OCI-LY7 (cell line): ENCODE measurements at regions not wholly inside any gene's neighbourhood (a gene's known extent, or its start where the extent isn't known, plus 50 kb on each side); places are given as distances from the start of the nearest gene placed in this dataset.

ENCODE experiments used
- BruUV-seq: library from RNA; stranded (reverse); fragments of 400-500 nt; replicated peaks from 2 replicates; lab custom pipeline; 2021; lab: Mats Ljungman, UMichigan
- CTCF ChIA-PET: fragments of 300-600 bp; sonication (Branson Sonifier 250); formaldehyde crosslinking; loops from one replicate; lab custom pipeline; 2022; ENCODE audit warnings: antibody characterized with exemption; ENCODE audit not compliant: unreplicated experiment; lab: Charles Lee
- POLR2A ChIA-PET: fragments of 300-600 bp; sonication (Branson Sonifier 250); formaldehyde crosslinking; loops from one replicate; lab custom pipeline; 2022; ENCODE audit warnings: antibody characterized with exemption; lab: Charles Lee
- DNase-seq: peaks from one replicate; pipeline ENCODE4 v3.0.0-alpha.2; 2015; ENCODE audit warnings: low spot score
- H2AFZ ChIP-seq: fragments of 200-600 bp; sonication (generic), shearing (Covaris generic); 2 replicates; pipeline ENCODE4 v1.6.1; 2014; ENCODE audit warnings: mild to moderate bottlenecking, antibody characterized with exemption, low read length, moderate library complexity
- H3K27ac ChIP-seq: fragments of 200-600 bp; sonication (generic); 2 replicates; pipeline ENCODE4 v1.5.1; 2014; ENCODE audit warnings: mixed run types, low read depth, mild to moderate bottlenecking, moderate library complexity, low read length, inconsistent platforms; ENCODE audit not compliant: poor library complexity, severe bottlenecking
- H3K36me3 ChIP-seq: fragments of 200-600 bp; sonication (generic); 2 replicates; pipeline ENCODE4 v1.6.1; 2014; ENCODE audit warnings: mild to moderate bottlenecking, antibody characterized with exemption, low read length, moderate library complexity, mixed read lengths; ENCODE audit not compliant: insufficient read depth
- H3K4me1 ChIP-seq: fragments of 200-600 bp; sonication (generic); 2 replicates; pipeline ENCODE4 v1.5.1; 2014; ENCODE audit warnings: mild to moderate bottlenecking, low read length; ENCODE audit not compliant: insufficient read depth, poor library complexity, severe bottlenecking
- H3K4me2 ChIP-seq: fragments of 200-600 bp; sonication (generic); 2 replicates; pipeline ENCODE4 v1.6.1; 2014; ENCODE audit warnings: mild to moderate bottlenecking, low read length
- H3K4me3 ChIP-seq: fragments of 200-600 bp; sonication (generic); 2 replicates; pipeline ENCODE4 v1.5.1; 2014; ENCODE audit warnings: mild to moderate bottlenecking, low read depth, low read length; ENCODE audit not compliant: poor library complexity, severe bottlenecking
- H3K79me2 ChIP-seq: fragments of 200-600 bp; sonication (generic); 2 replicates; pipeline ENCODE4 v1.6.1; 2016; ENCODE audit warnings: low read depth, mild to moderate bottlenecking, low read length, moderate library complexity, mixed read lengths; ENCODE audit not compliant: insufficient read depth
- H3K9me2 ChIP-seq: fragments of 200-600 bp; sonication (generic); 2 replicates; pipeline ENCODE4 v1.6.1; 2016; ENCODE audit warnings: mild to moderate bottlenecking, low read length, mixed read lengths; ENCODE audit not compliant: insufficient read depth
- H3K9me3 ChIP-seq: fragments of 200-600 bp; sonication (generic); 2 replicates; pipeline ENCODE4 v1.6.1; 2014; ENCODE audit warnings: mild to moderate bottlenecking, mixed run types, low read length, mixed read lengths
- H4K20me1 ChIP-seq: fragments of 200-600 bp; sonication (generic); 2 replicates; pipeline ENCODE4 v1.6.1; 2014; ENCODE audit warnings: mild to moderate bottlenecking, antibody characterized with exemption, low read length, moderate library complexity, mixed read lengths; ENCODE audit not compliant: insufficient read depth
- EZH2phosphoT487 ChIP-seq: fragments of 200-600 bp; sonication (generic); IDR thresholded peaks from 2 replicates; pipeline ENCODE4 v1.6.1; 2018; ENCODE audit warnings: low read depth, borderline replicate concordance, mild to moderate bottlenecking, mixed run types, antibody characterized with exemption, low read length, moderate library complexity, mixed read lengths
- intact Hi-C: fragments of 100-400 bp; cut with micrococcal nuclease; formaldehyde crosslinking; loops from one replicate; pipeline ENCODE4 v1.10.0; 2022; ENCODE audit not compliant: unreplicated experiment
- TF ChIP-seq, protein P1 (sequence below): fragments of 200-600 bp; sonication (generic); conservative IDR thresholded peaks from 2 replicates; pipeline ENCODE4 v1.5.1; 2014; ENCODE audit warnings: mild to moderate bottlenecking, antibody characterized with exemption, low read length, moderate library complexity, mixed read lengths

DNA sequence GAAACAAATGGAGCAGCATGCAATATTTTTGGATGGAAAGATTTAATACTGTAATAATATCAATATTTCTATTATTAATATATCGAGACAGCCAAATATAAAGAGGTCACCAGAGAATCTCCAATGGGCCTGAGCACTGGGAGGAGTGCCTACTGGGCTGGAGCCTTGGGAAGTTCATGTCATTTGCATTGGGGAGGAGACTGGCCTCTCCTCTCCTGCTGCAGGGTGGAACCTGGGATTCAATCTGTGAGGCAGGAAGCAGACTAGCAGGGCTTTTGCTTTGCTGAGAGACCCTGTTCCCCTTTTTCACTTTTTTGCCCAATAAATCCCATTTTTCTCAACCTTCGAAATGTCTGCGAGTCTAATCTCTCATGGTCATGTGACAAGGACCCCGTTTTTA is 390.6 kb upstream of the CYRIA start:
- Histone ChIP-seq H3K4me3 (no peak overlapping the region), H4K20me1 (no peaks in the 10 kb centered on the region), H3K9me3 (no peaks in the 10 kb centered on the region), H3K27ac (no peak overlapping the region), H3K9me2 (no peaks in the 10 kb centered on the region), H3K36me3 (no peaks in the 10 kb centered on the region), H2AFZ (no peak overlapping the region), H3K4me2 (no peak overlapping the region), H3K79me2 (no peaks in the 10 kb centered on the region), H3K4me1 (no peaks in the 10 kb centered on the region)
- TF ChIP-seq, protein P1, sequence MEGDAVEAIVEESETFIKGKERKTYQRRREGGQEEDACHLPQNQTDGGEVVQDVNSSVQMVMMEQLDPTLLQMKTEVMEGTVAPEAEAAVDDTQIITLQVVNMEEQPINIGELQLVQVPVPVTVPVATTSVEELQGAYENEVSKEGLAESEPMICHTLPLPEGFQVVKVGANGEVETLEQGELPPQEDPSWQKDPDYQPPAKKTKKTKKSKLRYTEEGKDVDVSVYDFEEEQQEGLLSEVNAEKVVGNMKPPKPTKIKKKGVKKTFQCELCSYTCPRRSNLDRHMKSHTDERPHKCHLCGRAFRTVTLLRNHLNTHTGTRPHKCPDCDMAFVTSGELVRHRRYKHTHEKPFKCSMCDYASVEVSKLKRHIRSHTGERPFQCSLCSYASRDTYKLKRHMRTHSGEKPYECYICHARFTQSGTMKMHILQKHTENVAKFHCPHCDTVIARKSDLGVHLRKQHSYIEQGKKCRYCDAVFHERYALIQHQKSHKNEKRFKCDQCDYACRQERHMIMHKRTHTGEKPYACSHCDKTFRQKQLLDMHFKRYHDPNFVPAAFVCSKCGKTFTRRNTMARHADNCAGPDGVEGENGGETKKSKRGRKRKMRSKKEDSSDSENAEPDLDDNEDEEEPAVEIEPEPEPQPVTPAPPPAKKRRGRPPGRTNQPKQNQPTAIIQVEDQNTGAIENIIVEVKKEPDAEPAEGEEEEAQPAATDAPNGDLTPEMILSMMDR, result no peak
- no peak for TF ChIP-seq EZH2phosphoT487
- ChIA-PET POLR2A (interaction anchor here (0.6 kb wide), 1 partner anchor 159 kb away, joined by 3 read pairs; no protein-coding TSS in a partner anchor), CTCF (no interaction called here)
- no TSS peak for BruUV-seq
- intact Hi-C loops, result loop anchor here (5.0 kb wide), 1 partner anchor 146 kb away; no protein-coding TSS in a partner anchor
- DNase-seq, result no peak

DNA sequence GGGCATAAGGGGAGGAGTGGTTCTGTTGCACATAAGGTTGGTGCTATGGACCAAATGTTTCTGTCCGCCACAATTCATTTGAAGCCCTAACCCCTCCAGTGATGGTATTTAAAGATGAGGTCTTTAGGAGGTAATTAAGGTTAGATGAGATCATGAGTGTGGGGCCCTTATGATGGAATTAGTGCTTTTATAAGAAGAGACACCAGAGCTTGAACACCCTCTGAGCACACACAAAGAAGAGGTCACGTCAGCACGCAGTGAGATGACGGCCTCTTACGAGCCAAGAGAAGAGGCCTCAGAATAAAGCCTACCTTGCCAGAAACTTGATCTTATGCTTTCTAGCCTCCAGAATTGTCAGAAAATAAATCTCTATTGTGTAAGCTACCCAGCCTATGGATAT is 386.4 kb upstream of the CYRIA start:
- ChIA-PET POLR2A (no interaction called here), CTCF (no interaction called here)
- no peak for DNase-seq
- intact Hi-C loops, result no loop called here
- BruUV-seq, result no TSS peak
- H3K27ac ChIP-seq, result no peak overlapping the region
- no peak overlapping the region for H3K4me3 ChIP-seq
- TF ChIP-seq EZH2phosphoT487, result no peak
- TF ChIP-seq, protein P1, result no peak
- H3K4me2 ChIP-seq, result no peak overlapping the region
- H4K20me1 ChIP-seq, result no peaks in the 10 kb centered on the region
- H2AFZ ChIP-seq, result no peak overlapping the region
- no peaks in the 10 kb centered on the region for H3K79me2 ChIP-seq
- H3K4me1 ChIP-seq, result no peaks in the 10 kb centered on the region
- no peaks in the 10 kb centered on the region for H3K9me2 ChIP-seq
- H3K9me3 ChIP-seq, result no peaks in the 10 kb centered on the region
- no peaks in the 10 kb centered on the region for H3K36me3 ChIP-seq

DNA sequence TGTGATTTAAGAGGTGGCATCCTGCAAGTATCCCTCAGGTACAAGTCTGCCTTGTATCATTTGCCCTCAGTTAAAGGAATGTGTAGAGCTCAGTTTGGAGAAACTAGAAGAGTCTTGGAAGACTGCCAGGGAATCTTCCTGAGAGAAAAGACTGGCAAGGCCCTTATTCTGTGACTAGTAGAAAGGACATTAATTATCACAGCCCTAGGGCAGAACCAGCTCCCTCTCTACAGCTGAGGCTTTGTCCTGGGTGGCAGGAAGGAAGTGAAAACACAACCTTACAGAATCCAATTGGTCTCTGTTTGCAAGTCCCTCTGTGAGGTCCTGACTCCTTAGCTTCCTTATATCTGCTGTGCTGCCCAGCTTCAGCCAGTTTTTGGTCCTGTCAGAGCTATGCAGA is 385.9 kb upstream of the CYRIA start:
- intact Hi-C loops, result no loop called here
- Histone ChIP-seq H3K9me2 (no peaks in the 10 kb centered on the region), H3K9me3 (no peaks in the 10 kb centered on the region), H3K27ac (no peak overlapping the region), H3K4me3 (no peak overlapping the region), H3K36me3 (no peaks in the 10 kb centered on the region), H4K20me1 (no peaks in the 10 kb centered on the region), H2AFZ (no peak overlapping the region), H3K4me2 (no peak overlapping the region), H3K79me2 (no peaks in the 10 kb centered on the region), H3K4me1 (no peaks in the 10 kb centered on the region)
- CTCF ChIA-PET, result no interaction called here
- no TSS peak for BruUV-seq
- no peak for DNase-seq
- TF ChIP-seq, protein P1, result no peak
- no peak for TF ChIP-seq EZH2phosphoT487
- POLR2A ChIA-PET, result interaction anchor here (1.1 kb wide), 1 partner anchor 8 kb away, joined by 3 read pairs; no protein-coding TSS in a partner anchor
